GM23248 (cell line): ENCODE measurements at regions not wholly inside any gene's neighbourhood (a gene's known extent, or its start where the extent isn't known, plus 50 kb on each side); places are given as distances from the start of the nearest gene placed in this dataset.

Source experiments
- EZH2 ChIP-seq: fragments of 200-600 bp; sonication (generic); IDR thresholded peaks from 2 replicates; pipeline ENCODE4 v1.6.1; 2018; ENCODE audit warnings: antibody characterized with exemption, mild to moderate bottlenecking; ENCODE audit not compliant: insufficient read depth, poor library complexity, severe bottlenecking
- EZH2phosphoT487 ChIP-seq: fragments of 200-600 bp; sonication (generic); IDR thresholded peaks from 2 replicates; pipeline ENCODE4 v1.6.1; 2018; ENCODE audit warnings: antibody characterized with exemption, moderate library complexity, mild to moderate bottlenecking, low read depth; ENCODE audit not compliant: insufficient read depth

DNA sequence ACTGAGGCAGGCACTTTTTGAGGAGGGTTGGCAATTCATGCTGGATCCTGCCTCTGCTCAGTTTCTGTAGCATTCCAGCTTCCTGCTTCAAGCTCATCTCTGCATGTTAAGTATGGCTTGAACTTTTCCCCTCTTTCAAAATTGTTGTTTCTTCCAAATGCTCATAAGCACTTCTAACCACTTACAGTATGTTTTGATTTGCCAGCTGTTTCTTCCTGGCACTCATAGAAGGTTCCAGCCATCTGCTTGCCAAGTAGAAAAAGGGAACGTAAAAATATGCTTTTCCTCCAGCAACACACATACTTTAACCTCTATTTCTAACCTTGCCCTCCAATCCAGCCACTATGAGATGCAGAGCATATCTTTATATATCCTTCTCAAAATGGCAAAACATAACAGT, 692.6 kb upstream of the COBL start:
- TF ChIP-seq EZH2, result no peak
- no peak for TF ChIP-seq EZH2phosphoT487
